ENCODE measurements at regions not wholly inside any gene's neighbourhood (a gene's known extent, or its start where the extent isn't known, plus 50 kb on each side); places are given as distances from the start of the nearest gene placed in this dataset.

GRCh38 chr6:91305755-91306154, 718.9 kb upstream of the MAP3K7 start:
- DNase-seq (ENCODE audit: low read depth in 1 of 2, low spot score in 1 of 2), result no peak
- Histone ChIP-seq H3K27me3 (ENCODE audit: insufficient read depth, poor library complexity, severe bottlenecking) (no peaks in the 10 kb centered on the region), H3K4me3 (replicated peaks; ENCODE audit: insufficient read depth, low read length) (no peak overlapping the region), H3K27ac (replicated peaks) (no peak overlapping the region)
- TF ChIP-seq GABPA (IDR thresholded peaks at IDR 0.05; ENCODE audit: low read depth) (no peak), CTCF (IDR thresholded peaks at IDR 0.05; ENCODE audit: insufficient read depth, low read length) (no peak), REST (IDR thresholded peaks at IDR 0.05; ENCODE audit: insufficient replicate concordance, low read depth) (no peak), POLR2AphosphoS5 (IDR thresholded peaks at IDR 0.05; ENCODE audit: low read depth) (no peak), SPI1 (IDR thresholded peaks at IDR 0.05; ENCODE audit: borderline replicate concordance, low read depth) (no peak)

GRCh38 chr6:91304521-91304920, 717.6 kb upstream of the MAP3K7 start:
- Histone ChIP-seq H3K27ac (replicated peaks) (no peak overlapping the region), H3K27me3 (ENCODE audit: insufficient read depth, poor library complexity, severe bottlenecking) (no peaks in the 10 kb centered on the region), H3K4me3 (replicated peaks; ENCODE audit: insufficient read depth, low read length) (no peak overlapping the region)
- DNase-seq (ENCODE audit: low read depth in 1 of 2, low spot score in 1 of 2), result no peak
- TF ChIP-seq CTCF (IDR thresholded peaks at IDR 0.05; ENCODE audit: insufficient read depth, low read length) (no peak), SPI1 (IDR thresholded peaks at IDR 0.05; ENCODE audit: borderline replicate concordance, low read depth) (no peak), REST (IDR thresholded peaks at IDR 0.05; ENCODE audit: insufficient replicate concordance, low read depth) (no peak), POLR2AphosphoS5 (IDR thresholded peaks at IDR 0.05; ENCODE audit: low read depth) (no peak), GABPA (IDR thresholded peaks at IDR 0.05; ENCODE audit: low read depth) (no peak)

- TF ChIP-seq CTCF (IDR thresholded peaks at IDR 0.05; ENCODE audit: insufficient read depth, low read length) (no peak), SPI1 (IDR thresholded peaks at IDR 0.05; ENCODE audit: borderline replicate concordance, low read depth) (no peak), REST (IDR thresholded peaks at IDR 0.05; ENCODE audit: insufficient replicate concordance, low read depth) (no peak), GABPA (IDR thresholded peaks at IDR 0.05; ENCODE audit: low read depth) (no peak), POLR2AphosphoS5 (IDR thresholded peaks at IDR 0.05; ENCODE audit: low read depth) (no peak)
- no peak overlapping the region for H3K27ac ChIP-seq (replicated peaks)
- no peaks in the 10 kb centered on the region for H3K27me3 ChIP-seq (ENCODE audit: insufficient read depth, poor library complexity, severe bottlenecking)
- DNase-seq (ENCODE audit: low read depth in 1 of 2, low spot score in 1 of 2), result no peak
- H3K4me3 ChIP-seq (replicated peaks; ENCODE audit: insufficient read depth, low read length), result no peak overlapping the region
These were observed 716.5 kb upstream of the MAP3K7 start for GRCh38 chr6:91303326-91303725.
